Spleen (tissue), 7 donors: ENCODE measurements at regions not wholly inside any gene's neighbourhood (a gene's known extent, or its start where the extent isn't known, plus 50 kb on each side); places are given as distances from the start of the nearest gene placed in this dataset.

ENCODE experiments used
- CTCF ChIP-seq, 11 experiments: fragments of 200-600 bp in 7 of 11; fragments of 450-650 bp in 4 of 11; sonication (generic) in 4 of 11; IDR thresholded peaks in 8 of 11; conservative IDR thresholded peaks in 3 of 11; 1 replicate in 7 of 11; 2 replicates in 4 of 11; pipeline versions ENCODE4 v1.4.0 to v1.8.0; 2016 to 2021; ENCODE audit warnings: antibody characterized with exemption in 11 of 11, inconsistent platforms in 4 of 11, mild to moderate bottlenecking in 1 of 11
- POLR2A ChIP-seq, 3 donors: fragments of 450-650 bp; IDR thresholded peaks; one replicate each; pipeline ENCODE4 v1.5.1; 2017; ENCODE audit warnings: antibody characterized with exemption in 3 of 3, mild to moderate bottlenecking in 1 of 3
- donor health status: DM: no; HTN: no; CAD: no; lungs with moderate emphysema.
- donor health status: DM: no; HTN: no; CAD: no.
- donor health status: DM: no; HTN: no; CAD: no.

GRCh38 chr9:26261503-26262330 is 583.5 kb upstream of the TUSC1 start:
- TF ChIP-seq CTCF (IDR thresholded peaks at IDR 0.05 in 8 of 11, conservative IDR thresholded peaks at IDR 0.05 in 3 of 11) (no peak), POLR2A (IDR thresholded peaks at IDR 0.05) (no peak)
